ENCODE measurements at regions not wholly inside any gene's neighbourhood (a gene's known extent, or its start where the extent isn't known, plus 50 kb on each side); places are given as distances from the start of the nearest gene placed in this dataset.
A peak's percentile ranks its signal among the peaks of the same experiment; 100 is the strongest.

DNA sequence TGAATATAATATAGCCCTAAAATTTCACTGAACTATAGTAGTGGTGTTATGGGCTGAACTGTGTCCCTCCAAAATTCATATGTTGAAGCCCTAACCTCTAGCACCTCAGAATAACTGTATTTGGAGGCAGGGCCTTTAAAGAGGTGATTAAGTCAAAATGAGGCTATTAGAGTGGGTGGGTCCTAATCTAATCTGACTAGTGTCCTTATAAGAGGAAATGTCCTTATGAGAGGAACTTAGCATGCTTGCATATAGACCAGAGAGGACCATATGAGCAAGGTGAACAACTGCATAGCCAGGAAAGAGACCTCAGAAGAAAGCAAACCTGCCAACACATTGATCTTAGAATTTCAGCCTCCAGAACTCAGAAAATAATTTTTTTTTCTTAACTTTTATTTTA, 238.4 kb downstream of the ZEB2 start:
- no peak for DNase-seq (ENCODE audit: low read depth in 2 of 2)

GRCh38 chr2:144280009-144280408, 239.9 kb downstream of the ZEB2 start:
- no peak for DNase-seq (ENCODE audit: low read depth in 2 of 2)

- DNase-seq (ENCODE audit: low read depth in 2 of 2): no peak
Measured at GRCh38 chr2:144279165-144279564, 240.8 kb downstream of the ZEB2 start.

DNA sequence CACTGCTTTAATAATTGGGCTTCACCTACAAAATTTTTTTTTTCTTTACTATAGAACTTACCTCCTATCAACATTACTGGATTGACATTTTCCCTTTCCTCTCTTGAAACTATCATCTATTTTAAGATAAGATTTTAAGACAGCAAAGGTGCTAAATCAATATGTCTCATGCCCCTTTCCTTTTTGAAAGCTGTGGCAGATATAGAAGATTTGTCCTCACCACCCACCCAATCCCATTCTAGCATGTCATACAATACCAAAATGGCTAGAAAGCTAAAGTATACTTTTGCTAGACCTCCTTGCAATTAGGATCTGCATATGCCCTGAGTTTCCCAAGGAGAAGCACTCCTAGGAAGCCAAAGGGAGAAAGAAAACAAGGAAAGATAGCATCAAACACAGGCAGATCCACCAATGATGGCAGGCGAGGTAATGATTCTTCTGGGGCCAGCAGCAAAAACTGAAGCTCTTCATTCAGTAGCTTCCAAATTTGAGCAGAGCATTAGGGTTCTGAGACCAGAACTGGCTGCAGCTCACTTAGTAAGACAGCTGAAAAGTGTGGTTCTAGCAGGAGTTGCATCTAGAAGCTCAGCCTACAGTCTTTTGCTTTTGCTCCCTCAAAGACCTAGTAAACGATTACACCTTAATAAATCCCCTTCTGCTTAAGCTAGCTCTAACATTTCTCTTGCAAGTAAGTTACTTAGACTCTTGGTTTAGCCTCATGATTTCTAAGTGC, 242.1 kb downstream of the ZEB2 start:
- DNase-seq (ENCODE audit: low read depth in 2 of 2): no peak

GRCh38 chr2:144275340-144275739, 244.6 kb downstream of the ZEB2 start:
- no peak for DNase-seq (ENCODE audit: low read depth in 2 of 2)

- no peak for DNase-seq (ENCODE audit: low read depth in 2 of 2)
Measured at GRCh38 chr2:144274131-144274530, 245.8 kb downstream of the ZEB2 start.

- no peak for DNase-seq (ENCODE audit: low read depth in 2 of 2)
Measured at GRCh38 chr2:144270951-144271350, 249.0 kb downstream of the ZEB2 start.

GRCh38 chr2:144268036-144268678, 251.8 kb downstream of the ZEB2 start:
- no peak for DNase-seq (ENCODE audit: low read depth in 2 of 2)

DNA sequence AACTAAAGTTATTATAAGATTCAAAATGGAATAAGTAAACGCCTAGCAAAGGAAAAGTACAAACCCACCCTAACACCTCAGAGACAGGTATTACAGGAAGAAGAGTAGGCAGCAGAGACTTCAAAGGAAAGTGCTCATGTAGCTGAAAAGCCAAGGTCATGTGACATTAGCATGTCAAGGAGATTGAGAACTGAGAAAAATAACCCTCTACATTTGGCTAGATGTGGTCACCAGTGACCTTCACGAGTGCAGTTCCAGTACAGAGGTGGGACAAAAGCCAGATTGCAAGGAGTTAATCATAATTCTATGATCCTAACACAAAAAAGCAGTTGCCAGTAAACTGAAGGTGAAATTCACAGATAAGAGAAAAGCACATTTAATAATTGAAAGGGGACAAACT, 252.7 kb downstream of the ZEB2 start:
- DNase-seq (ENCODE audit: low read depth in 2 of 2): no peak

DNA sequence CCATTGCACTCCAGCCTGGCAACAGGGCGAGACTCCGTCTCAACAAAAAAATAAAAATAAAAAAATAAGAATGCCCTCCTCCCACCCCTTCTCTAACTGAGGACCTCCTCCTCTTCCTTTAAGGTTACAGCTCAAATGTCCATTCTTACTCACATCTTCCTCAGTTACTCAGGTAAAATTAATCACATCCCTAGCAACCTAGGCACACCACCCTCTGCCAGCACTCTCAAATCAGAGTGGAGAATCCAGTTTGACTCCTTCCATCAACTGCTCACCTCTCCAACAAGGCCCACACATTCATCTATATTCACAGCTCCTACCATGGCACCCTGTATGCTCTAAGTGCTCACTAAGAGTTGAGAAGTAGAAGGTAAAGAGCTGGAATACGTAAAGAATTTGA, 254.3 kb downstream of the ZEB2 start:
- no peak for DNase-seq (ENCODE audit: low read depth in 2 of 2)

DNA sequence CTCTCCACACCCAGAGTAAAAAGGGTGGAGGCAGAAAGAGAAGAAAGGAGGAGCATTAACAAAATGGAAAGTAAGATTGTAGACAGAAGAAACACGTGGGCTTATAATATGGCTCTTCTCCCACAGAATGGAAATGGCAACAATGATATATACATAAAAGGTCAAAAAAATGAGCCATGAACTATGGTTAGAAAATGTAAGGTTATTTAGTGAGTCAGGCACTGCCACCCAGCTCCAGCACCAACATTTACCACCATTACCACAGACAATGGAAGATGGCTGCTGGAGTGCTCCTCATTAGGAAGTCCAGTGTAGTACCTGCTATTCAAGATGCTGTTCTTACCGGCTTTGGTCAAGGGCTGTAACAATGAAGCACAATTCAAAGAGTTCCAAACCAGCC, 258.0 kb downstream of the ZEB2 start:
- DNase-seq (ENCODE audit: low read depth in 2 of 2): no peak

DNA sequence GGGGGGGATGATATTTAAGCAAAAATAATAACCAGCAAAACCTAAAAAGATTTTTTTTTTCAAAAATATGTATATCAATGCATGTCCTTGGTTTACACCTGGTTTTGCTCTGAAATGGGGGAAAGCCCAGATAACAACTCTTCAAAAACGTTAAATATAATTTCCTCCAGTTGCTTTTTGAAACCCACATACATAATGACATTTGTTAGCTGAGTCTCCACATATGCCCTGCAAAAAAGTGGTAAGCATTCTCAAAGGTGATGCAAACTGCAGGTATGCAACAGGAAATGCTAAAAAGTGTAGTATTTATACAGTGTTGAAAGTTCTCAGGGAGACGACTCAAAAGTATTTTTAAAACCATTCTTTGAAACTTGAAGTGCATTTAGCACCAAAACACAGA, 258.6 kb downstream of the ZEB2 start:
- no peak for DNase-seq (ENCODE audit: low read depth in 2 of 2)

- DNase-seq (ENCODE audit: low read depth in 2 of 2): no peak
Measured at GRCh38 chr2:144259332-144259731, 260.6 kb downstream of the ZEB2 start.

- DNase-seq (ENCODE audit: low read depth in 2 of 2): no peak
Measured at GRCh38 chr2:144258154-144258553, 261.8 kb downstream of the ZEB2 start.

- DNase-seq (ENCODE audit: low read depth in 2 of 2): peak; percentile 64 to 75
Measured at GRCh38 chr2:144256996-144257707, 262.8 kb downstream of the ZEB2 start.

DNA sequence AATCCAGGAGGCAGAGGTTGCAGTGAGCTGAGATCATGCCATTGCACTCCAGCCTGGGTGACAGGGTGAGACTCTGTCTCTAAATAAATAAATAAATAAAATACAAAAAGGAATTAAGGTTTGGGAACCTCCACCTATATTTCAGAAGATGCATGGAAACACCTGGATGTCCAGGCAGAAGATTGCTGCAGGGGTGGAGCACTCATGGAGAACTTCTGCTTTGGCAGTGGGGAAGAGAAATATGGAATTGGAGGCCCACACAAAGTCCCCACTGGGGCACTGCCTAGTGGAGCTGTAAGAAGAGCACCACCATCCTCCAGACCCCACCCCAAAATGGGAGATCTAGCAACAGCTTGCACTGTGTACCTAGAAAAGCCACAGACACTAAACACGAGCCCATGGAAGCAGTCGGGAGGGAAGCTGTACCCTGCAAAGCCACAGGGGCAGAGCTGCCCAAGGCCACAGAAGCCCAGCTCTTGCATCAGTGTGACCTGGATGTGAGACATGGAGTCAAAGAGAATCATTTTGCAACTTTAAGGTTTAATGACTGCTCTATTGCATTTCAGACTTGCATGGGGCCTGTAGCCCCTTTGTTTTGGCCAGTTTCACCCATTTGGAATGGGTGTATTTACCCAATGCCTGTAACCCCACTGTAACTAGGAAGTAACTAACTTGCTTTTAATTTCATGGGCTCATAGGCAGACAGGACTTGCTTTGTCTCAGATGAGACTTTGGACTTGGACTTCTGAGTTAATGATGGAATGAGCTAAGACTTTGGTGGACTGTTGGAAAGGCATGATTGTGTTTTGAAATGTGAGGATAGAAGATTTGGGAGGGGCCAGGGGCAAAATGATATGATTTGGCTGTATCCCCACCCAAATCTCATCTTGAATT, 265.3 kb downstream of the ZEB2 start:
- DNase-seq (ENCODE audit: low read depth in 2 of 2): no peak

DNA sequence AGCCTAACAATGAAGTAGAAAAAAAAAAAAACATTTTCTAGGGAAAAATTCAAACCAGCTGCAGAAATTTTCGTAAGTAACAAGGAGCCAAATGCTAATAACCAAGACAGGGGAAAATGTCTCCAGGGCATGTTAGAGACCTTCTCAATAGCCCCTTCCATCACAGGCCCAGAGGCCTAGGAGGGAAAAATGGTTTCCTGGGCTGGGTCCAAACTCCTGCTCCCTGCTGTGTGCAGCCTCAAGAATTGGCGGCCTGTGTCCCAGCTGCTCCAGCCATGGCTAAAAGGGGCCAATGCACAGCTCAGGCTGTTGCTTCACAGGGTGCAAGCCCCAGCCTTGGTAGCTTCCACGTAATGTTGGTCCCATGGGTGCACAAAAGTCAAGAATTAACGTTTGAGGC, 266.2 kb downstream of the ZEB2 start:
- no peak for DNase-seq (ENCODE audit: low read depth in 2 of 2)

DNA sequence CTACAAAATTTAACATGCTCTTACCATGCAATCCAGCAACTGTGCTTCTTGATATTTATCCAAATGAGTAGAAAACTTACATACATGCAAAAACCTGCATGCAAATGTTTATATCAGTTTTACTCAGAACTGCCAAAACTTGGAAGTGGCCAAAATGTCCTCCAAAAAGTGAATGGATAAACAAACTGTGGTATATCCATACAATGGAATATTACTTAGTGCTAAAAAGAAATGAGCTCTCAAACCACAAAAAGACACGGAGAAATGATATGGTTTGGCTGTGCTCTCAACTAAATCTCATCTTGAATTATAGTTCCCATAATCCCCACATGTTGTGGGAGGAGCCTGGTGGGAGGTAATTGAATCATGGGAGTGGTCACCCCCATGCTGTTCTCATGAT, 267.2 kb downstream of the ZEB2 start:
- no peak for DNase-seq (ENCODE audit: low read depth in 2 of 2)

DNA sequence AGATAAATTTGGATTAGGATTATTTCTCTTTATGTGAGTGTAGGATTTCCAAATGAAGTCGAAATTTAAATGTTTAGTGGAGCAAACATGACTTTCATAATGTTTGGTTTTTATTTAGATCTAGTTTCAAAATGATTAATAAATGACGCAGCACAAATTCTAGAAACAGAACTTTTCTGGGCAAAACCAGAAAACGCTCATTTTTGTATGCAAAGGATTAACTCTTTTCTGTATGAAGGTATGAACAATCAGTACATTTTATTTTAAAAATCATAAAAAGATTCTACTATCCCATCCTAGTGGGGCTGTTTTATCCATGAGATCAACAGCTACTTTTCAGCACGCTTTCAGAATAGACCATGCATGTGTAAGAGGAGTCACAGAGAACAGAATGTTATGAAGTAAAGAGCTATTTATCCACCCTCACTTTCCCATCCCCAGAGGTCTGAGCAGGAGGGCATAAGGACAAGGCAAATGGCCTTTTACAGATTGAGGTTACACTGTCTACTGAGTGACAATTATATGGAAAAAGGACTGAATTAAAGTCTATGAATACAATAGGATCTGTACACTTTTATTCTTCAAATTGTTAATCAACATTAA, 270.8 kb downstream of the ZEB2 start:
- no peak for DNase-seq (ENCODE audit: low read depth in 2 of 2)

- no peak for DNase-seq (ENCODE audit: low read depth in 2 of 2)
Measured at GRCh38 chr2:144248350-144249034, 271.4 kb downstream of the ZEB2 start.

- DNase-seq (ENCODE audit: low read depth in 2 of 2): no peak
Measured at GRCh38 chr2:144244938-144245337, 275.0 kb downstream of the ZEB2 start.

Data from fibroblast of skin of left biceps (primary cell).